Posterior vena cava (tissue), 2 donors: ENCODE measurements at regions not wholly inside any gene's neighbourhood (a gene's known extent, or its start where the extent isn't known, plus 50 kb on each side); places are given as distances from the start of the nearest gene placed in this dataset.

Experiments
- DNase-seq: peaks from one replicate; pipeline ENCODE4 v3.0.0-alpha.2; 2020; ENCODE audit warnings: low spot score
- intact Hi-C, 2 donors: fragments of 100-400 bp; cut with DNase I; formaldehyde crosslinking; loops; one replicate each; pipeline versions ENCODE4 v1.14.1 to v1.14.2; 2022 to 2023
- donor health status: DM: yes; HTN: yes; CAD: no.
- donor health status: DM: yes; HTN: yes; CAD: no.

- intact Hi-C loops: no loop called here
- DNase-seq: no peak
These were observed 519.1 kb downstream of the IQCM start for GRCh38 chr4:149296503-149296902.

GRCh38 chr4:149296084-149296483 lies 519.6 kb downstream of the IQCM start:
- DNase-seq: no peak
- intact Hi-C loops: no loop called here

- DNase-seq: no peak
- intact Hi-C loops: no loop called here
These were observed 521.0 kb downstream of the IQCM start for GRCh38 chr4:149294601-149295000.

DNA sequence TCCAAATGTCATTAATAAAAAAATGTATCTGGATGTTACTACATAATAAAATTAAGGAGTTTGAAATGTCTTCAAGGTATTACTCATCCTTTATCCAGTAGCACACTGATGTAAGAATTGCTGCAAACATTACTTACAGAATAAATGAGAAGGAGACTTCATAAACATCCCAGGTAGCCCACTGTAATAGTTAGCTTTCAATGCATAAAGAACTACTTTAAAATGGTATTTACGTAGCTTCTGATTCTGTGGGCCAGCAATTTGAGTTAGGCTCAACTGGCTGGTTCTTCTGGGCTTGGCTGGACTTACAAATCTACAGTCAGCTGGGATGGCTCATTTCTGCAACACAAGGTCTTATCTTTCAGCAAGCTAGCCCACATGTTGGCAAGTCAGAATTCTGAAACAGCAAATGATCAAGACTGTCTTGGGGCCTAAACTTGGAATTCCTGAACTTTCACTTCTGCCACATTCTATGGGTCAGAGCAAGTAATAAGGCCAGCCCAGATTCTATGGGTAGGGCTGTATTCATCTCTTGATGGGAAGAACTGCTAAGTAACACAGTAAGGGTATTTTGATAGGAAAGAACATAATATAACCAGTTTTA lies 522.5 kb downstream of the IQCM start:
- DNase-seq: no peak

GRCh38 chr4:149292425-149293007 lies 523.1 kb downstream of the IQCM start:
- no peak for DNase-seq
- intact Hi-C loops: no loop called here

More for the DNA sequence above, 522.5 kb downstream of the IQCM start:
- intact Hi-C loops: no loop called here

DNA sequence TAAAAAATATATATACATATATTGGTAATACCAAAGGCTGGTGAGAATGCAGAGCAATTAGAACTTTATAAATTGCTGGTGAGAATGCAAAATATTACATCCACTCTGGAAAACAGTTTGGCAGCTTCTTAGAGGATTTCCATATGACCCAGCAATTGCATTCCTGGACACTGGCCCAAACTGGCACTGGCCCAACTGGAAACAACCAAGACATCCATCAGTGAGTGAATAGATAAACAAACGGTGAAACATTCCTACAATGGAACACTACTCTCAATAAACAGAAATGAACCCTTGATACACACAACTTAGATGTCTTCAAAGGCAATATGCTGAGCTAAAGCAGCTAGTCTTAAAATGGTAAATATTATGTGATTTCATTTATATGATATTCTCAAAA lies 524.2 kb downstream of the IQCM start:
- intact Hi-C loops: no loop called here
- DNase-seq: no peak

- no peak for DNase-seq
- intact Hi-C loops: no loop called here
These were observed 534.8 kb downstream of the IQCM start for GRCh38 chr4:149280806-149281205.

DNA sequence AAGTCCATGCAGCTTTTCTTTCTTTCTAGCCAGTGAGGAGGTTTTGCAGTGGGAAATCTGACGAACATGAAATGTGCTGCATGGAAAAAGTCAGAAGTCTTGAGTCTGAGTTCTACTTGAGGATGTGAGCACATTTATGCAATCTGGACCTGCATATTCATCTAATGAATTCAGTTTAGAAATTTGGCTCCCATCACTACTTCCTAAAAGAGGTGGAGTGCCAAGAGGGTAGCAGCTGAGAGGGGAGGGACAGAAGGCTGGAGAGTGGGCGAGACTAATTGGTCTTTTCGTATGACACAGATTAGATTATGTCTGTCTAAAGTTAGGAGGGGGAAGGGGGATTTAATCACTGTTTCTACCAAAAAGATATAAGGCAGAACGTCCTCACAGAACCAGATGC lies 535.9 kb downstream of the IQCM start:
- intact Hi-C loops: no loop called here
- DNase-seq: no peak

GRCh38 chr4:149279331-149279730 lies 536.3 kb downstream of the IQCM start:
- intact Hi-C loops: no loop called here
- no peak for DNase-seq

DNA sequence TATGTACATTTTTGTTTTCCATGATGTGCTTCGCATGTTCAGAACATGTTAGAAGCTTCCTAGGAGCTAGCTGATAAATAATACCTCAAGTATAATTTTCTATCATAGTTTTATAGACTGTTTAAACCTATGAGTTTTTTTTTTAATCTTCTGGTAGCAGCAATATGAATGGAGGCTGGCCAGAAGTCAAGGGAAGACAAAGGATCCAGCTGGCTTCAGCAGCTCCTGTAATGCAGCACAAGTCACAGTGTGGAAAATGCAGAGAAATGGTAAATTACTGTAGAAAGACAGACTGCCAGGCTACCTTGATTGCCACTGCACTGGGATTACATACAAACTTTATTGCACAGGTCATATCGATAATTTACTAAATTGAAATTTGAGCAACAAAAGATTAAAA lies 537.9 kb downstream of the IQCM start:
- intact Hi-C loops: no loop called here

DNA sequence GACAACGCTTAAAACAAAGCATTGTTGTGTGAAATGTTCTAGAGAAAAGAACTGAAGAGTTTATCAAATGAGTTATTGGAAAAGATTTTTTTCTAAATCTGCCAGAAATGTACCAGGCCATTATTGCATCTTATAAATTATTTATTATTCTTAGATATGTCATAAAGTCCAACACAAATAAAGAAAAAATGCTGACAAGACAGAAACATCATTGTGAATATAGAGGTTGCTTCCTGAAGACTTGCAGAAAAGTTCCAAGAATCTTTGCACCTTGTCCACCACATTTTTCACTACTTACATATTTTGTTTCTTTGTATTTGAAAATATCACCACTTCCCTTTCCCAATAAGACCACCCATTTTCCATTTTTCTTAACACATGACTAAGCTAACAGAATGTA lies 545.8 kb downstream of the IQCM start:
- DNase-seq: no peak
- intact Hi-C loops: no loop called here

More for the DNA sequence above, 537.9 kb downstream of the IQCM start:
- no peak for DNase-seq

DNA sequence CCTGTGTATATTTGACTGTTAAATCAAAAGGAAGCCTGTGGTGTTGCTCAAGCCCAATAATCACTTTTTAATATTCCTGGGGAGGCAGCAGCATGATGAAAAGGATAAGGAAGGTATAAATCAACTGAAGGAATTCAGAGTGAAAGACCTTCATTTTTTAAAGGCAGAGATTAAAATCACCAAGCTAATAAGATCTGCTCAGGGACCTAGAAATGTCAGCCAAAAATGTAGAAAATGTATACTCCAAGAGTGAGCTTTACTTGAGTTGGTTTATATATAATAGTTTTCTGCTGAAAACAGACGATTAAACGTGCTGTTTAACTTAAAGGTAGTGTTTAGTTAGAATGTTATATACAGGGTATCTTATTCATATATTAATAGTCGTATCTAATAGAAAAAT lies 549.3 kb downstream of the IQCM start:
- DNase-seq: no peak
- intact Hi-C loops: no loop called here

- DNase-seq: no peak
- intact Hi-C loops: no loop called here
These were observed 550.0 kb downstream of the IQCM start for GRCh38 chr4:149265645-149266044.

- intact Hi-C loops: no loop called here
- DNase-seq: no peak
These were observed 551.4 kb downstream of the IQCM start for GRCh38 chr4:149264093-149264733.

GRCh38 chr4:149248191-149248764 lies 567.4 kb downstream of the IQCM start:
- intact Hi-C loops: no loop called here
- DNase-seq: no peak

DNA sequence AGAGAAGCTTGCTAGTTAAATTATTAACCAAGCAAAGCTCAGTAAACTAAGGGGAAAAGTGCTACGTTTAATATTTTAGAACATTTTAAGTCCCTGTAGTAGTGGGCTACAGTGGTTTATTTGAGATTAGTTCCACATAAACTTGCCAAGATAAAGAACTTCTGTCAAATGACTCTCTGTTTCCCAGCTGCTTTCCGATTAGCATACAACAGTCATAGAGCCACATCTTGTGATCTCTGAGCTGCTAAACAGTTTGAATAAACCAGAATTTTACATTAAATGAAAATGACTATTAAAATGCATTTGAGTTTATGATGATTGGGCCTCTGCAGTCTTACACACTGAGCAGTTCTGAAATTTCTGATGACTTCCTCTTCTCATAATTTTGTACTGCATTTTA lies 568.5 kb downstream of the IQCM start:
- no peak for DNase-seq
- intact Hi-C loops: loop anchor here in 1 of 2 donors (2.0 kb wide), 1 partner anchor 60 kb away; no protein-coding TSS in a partner anchor

DNA sequence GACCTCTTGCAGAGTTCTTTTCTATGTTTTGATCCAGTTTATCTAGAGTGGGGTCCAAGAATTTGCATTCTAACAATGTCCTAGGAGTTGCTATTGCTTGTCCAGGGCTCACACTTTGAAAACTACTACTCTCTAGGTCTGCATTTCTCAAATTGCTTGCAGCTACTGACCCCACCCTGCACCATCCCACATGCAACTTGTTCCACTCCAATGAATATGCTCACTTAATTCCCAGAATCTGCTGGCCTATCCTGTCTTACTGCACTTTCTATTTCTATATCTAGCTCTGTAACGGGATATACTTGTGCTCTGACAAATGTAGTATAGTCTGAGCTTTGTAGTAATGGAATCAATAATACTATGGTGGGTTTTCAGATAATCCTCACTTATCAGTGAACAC lies 570.3 kb downstream of the IQCM start:
- intact Hi-C loops: no loop called here

GRCh38 chr4:149238097-149238496 lies 577.5 kb downstream of the IQCM start:
- intact Hi-C loops: no loop called here
- no peak for DNase-seq

More for the DNA sequence above, 570.3 kb downstream of the IQCM start:
- no peak for DNase-seq

DNA sequence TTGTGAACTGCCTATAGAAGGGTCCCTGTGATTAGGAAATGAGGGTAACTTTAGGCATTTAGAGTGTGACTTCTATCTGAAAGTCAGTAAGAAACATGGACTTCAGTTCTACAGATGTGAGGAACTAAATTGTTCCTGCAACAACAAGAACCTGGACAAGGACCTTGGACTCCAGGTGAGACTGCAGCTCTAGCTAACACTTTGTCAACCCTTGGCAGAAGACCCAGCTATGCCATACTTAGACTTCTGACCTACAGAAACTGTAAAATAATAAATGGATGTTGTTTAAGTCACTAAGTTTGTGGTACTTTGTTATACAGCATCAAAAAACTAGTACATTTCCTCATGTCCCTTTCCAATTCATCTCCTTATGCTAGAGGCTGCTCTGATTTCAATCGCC lies 580.8 kb downstream of the IQCM start:
- no peak for DNase-seq
- intact Hi-C loops: no loop called here

GRCh38 chr4:149223659-149224058 lies 592.0 kb downstream of the IQCM start:
- DNase-seq: no peak
- intact Hi-C loops: no loop called here

DNA sequence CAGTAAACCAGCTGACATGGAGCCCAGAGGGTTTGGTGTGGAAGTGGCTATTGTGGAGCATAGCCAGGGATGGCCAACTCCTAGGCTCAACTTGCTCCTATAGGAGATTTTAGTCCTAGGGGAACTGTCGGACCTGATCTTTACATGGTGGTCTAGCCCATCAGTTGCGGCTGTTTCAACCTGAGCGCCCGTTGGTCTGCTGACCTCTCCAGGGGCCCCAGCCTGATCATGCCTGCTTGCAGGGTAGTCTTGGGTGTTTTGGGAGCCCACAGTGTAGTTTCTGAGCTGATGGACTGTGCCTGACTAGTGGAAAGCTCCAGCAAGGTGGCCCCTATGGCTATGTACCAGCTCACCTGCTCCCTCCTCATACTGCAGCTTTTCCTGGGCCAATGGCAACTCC lies 597.0 kb downstream of the IQCM start:
- intact Hi-C loops: no loop called here
- DNase-seq: peak; percentile 25
